ENCODE measurements at regions not wholly inside any gene's neighbourhood (a gene's known extent, or its start where the extent isn't known, plus 50 kb on each side); places are given as distances from the start of the nearest gene placed in this dataset.
A peak's percentile ranks its signal among the peaks of the same experiment; 100 is the strongest.

DNA sequence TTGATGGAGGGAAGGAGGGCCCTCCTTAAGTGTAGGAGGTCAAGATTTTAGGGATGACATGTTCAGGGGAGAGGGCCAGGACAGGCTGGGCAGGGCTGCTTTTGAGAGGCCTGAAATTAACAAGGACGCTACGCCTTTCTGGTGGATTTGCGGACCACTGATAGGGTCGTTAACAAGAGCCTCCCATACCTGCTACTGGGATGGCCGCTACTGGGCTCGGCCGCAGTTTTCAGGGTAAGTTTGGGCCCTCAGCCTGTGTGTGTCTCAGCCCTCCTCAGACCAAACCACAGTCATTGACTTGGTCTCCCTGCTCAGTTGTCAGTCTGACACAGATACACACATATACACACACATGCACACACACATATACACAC, 180.9 kb downstream of the SMAD2 start:
- DNase-seq (no peak), ATAC-seq (ENCODE audit: insufficient read depth, low FRiP score) (no peak)
- no peak overlapping the region for H3K4me3 ChIP-seq
- WGBS, 2 donors, result 92 to 93% methylated on average over 7 of the region's 7 CpGs
- no peaks in the 10 kb centered on the region for H3K9me3 ChIP-seq (ENCODE audit: control insufficient read depth in 4 of 4, insufficient read depth in 3 of 4, low read length in 3 of 4)
- peaks cover 0 to 5% (median 2%) of the 10 kb centered on the region in 3 donors for H3K27me3 ChIP-seq (ENCODE audit: control insufficient read depth in 3 of 3, insufficient read depth in 3 of 3, low read length in 2 of 3)
- TF ChIP-seq, protein P1, sequence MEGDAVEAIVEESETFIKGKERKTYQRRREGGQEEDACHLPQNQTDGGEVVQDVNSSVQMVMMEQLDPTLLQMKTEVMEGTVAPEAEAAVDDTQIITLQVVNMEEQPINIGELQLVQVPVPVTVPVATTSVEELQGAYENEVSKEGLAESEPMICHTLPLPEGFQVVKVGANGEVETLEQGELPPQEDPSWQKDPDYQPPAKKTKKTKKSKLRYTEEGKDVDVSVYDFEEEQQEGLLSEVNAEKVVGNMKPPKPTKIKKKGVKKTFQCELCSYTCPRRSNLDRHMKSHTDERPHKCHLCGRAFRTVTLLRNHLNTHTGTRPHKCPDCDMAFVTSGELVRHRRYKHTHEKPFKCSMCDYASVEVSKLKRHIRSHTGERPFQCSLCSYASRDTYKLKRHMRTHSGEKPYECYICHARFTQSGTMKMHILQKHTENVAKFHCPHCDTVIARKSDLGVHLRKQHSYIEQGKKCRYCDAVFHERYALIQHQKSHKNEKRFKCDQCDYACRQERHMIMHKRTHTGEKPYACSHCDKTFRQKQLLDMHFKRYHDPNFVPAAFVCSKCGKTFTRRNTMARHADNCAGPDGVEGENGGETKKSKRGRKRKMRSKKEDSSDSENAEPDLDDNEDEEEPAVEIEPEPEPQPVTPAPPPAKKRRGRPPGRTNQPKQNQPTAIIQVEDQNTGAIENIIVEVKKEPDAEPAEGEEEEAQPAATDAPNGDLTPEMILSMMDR (IDR thresholded peaks at IDR 0.05; ENCODE audit: control extremely low read depth, extremely low read depth), result no peak
- H3K4me1 ChIP-seq (ENCODE audit: control insufficient read depth in 5 of 5, insufficient read depth in 5 of 5, low read length in 5 of 5), result peaks cover 0 to 3% (median 0%) of the 10 kb centered on the region in 5 donors
- H3K27ac ChIP-seq (ENCODE audit: low read depth in 1 of 2, low read length in 1 of 2), result no peak overlapping the region
- H3K36me3 ChIP-seq (ENCODE audit: control insufficient read depth in 4 of 4, insufficient read depth in 4 of 4, low read length in 4 of 4), result no peaks in the 10 kb centered on the region
- no peak overlapping the region for H3K9ac ChIP-seq (ENCODE audit: insufficient read depth in 1 of 2, low read length in 2 of 2)

DNA sequence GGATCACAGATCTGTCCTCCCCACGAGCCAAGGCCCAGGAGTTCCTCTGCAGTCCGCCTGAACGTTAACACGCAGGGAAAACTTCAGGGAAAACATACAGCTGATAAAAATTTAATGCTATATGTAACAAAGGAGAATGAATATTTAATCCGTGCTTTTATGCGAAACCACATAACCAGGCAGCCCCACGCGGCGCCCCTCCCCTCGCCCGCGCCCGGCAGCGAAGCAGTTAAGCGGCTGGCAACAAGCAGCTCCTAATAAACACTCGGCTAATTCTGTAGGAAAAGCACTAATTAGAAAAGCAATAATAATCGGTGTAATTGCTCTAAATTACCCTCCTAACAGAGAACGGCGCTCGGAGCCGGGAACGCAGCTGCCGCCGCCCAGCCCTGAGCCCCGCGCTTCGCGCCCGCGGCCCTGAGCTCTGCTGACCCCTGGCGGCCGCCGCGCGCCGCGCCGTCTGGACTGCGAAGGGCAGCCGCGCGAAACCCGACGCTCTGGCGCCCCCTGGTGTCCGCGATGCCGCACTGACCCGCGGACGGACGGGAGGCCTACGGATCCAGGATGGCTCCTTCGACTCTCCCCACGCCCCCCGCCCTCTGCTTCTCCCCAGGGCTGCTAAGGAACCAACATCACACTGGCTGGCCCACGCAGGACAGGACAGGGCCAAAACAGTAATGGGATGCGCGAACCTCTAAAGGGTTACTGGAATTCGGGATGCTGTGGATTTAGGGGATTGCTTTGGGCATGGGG, 181.4 kb downstream of the SMAD2 start:
- H3K27ac ChIP-seq (ENCODE audit: low read depth in 1 of 2, low read length in 1 of 2), result no peak overlapping the region
- peaks cover 0 to 5% (median 2%) of the 10 kb centered on the region in 3 donors for H3K27me3 ChIP-seq (ENCODE audit: control insufficient read depth in 3 of 3, insufficient read depth in 3 of 3, low read length in 2 of 3)
- H3K36me3 ChIP-seq (ENCODE audit: control insufficient read depth in 4 of 4, insufficient read depth in 4 of 4, low read length in 4 of 4), result no peaks in the 10 kb centered on the region
- no peak overlapping the region for H3K4me3 ChIP-seq
- TF ChIP-seq, protein P1 (IDR thresholded peaks at IDR 0.05; ENCODE audit: control extremely low read depth, extremely low read depth), result peak; percentile 99
- 7 to 9% methylated on average over 57 to 60 of the region's 60 CpGs for WGBS, 2 donors
- ATAC-seq (ENCODE audit: insufficient read depth, low FRiP score), result peak; percentile 99
- H3K9ac ChIP-seq (ENCODE audit: insufficient read depth in 1 of 2, low read length in 2 of 2), result no peak overlapping the region
- no peaks in the 10 kb centered on the region for H3K9me3 ChIP-seq (ENCODE audit: control insufficient read depth in 4 of 4, insufficient read depth in 3 of 4, low read length in 3 of 4)
- DNase-seq, result peak; percentile 71 to 80 (median 78)
- peaks cover 0 to 3% (median 0%) of the 10 kb centered on the region in 5 donors for H3K4me1 ChIP-seq (ENCODE audit: control insufficient read depth in 5 of 5, insufficient read depth in 5 of 5, low read length in 5 of 5)

DNA sequence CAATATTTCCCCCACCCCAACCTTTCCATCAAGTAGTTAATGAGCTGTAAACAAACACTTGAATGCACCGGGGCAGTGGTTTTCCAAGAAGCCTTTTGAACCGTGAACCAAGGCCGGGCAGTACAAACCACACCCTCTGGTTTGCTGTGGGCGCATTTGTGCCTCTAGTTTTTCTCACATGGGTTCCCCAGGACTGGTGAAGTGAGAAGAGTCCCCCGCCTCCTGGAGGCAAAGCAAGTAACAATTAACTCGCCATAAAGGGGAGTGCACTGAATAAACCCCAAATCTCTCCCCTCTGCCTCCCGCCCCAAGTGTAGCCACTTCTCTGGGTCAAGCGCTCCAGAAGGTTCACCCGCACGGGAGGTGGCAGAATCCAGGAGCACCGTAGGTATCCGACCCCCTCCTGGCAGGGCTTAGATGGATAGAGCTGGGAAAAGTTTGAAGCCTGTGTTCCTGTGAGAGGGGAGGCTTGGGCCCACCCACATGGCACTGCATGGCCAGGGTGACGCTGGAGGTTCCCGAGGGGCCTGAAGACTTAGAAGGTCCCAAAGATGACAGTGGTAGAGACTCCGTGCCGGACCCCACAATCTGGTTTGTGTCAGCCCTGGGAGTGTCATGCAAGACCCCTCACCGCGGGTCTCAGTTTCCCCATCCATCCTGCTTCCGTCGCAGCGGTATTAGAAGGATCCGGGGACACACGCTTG, 182.2 kb downstream of the SMAD2 start:
- no peaks in the 10 kb centered on the region for H3K36me3 ChIP-seq (ENCODE audit: control insufficient read depth in 4 of 4, insufficient read depth in 4 of 4, low read length in 4 of 4)
- DNase-seq, result no peak

More for the DNA sequence above, 182.2 kb downstream of the SMAD2 start:
- Histone ChIP-seq H3K9me3 (ENCODE audit: control insufficient read depth in 4 of 4, insufficient read depth in 3 of 4, low read length in 3 of 4) (no peaks in the 10 kb centered on the region), H3K4me1 (ENCODE audit: control insufficient read depth in 5 of 5, insufficient read depth in 5 of 5, low read length in 5 of 5) (peaks cover 0 to 3% (median 0%) of the 10 kb centered on the region in 5 donors), H3K27ac (ENCODE audit: low read depth in 1 of 2, low read length in 1 of 2) (no peak overlapping the region), H3K4me3 (no peak overlapping the region), H3K9ac (ENCODE audit: insufficient read depth in 1 of 2, low read length in 2 of 2) (no peak overlapping the region), H3K27me3 (ENCODE audit: control insufficient read depth in 3 of 3, insufficient read depth in 3 of 3, low read length in 2 of 3) (peaks cover 0 to 5% (median 2%) of the 10 kb centered on the region in 3 donors)
- TF ChIP-seq, protein P1 (IDR thresholded peaks at IDR 0.05; ENCODE audit: control extremely low read depth, extremely low read depth), result no peak
- ATAC-seq (ENCODE audit: insufficient read depth, low FRiP score), result no peak
- WGBS, 2 donors, result 70 to 75% methylated on average over 22 to 23 of the region's 23 CpGs

Measured in lung (tissue), 11 donors.